CD4-positive, alpha-beta T cell treated with Interleukin-10 for 1 hour (primary cell): ENCODE measurements at regions not wholly inside any gene's neighbourhood (a gene's known extent, or its start where the extent isn't known, plus 50 kb on each side); places are given as distances from the start of the nearest gene placed in this dataset.

Source experiments
- DNase-seq: peaks from one replicate; pipeline ENCODE4 v3.0.0-alpha.2; 2020

DNA sequence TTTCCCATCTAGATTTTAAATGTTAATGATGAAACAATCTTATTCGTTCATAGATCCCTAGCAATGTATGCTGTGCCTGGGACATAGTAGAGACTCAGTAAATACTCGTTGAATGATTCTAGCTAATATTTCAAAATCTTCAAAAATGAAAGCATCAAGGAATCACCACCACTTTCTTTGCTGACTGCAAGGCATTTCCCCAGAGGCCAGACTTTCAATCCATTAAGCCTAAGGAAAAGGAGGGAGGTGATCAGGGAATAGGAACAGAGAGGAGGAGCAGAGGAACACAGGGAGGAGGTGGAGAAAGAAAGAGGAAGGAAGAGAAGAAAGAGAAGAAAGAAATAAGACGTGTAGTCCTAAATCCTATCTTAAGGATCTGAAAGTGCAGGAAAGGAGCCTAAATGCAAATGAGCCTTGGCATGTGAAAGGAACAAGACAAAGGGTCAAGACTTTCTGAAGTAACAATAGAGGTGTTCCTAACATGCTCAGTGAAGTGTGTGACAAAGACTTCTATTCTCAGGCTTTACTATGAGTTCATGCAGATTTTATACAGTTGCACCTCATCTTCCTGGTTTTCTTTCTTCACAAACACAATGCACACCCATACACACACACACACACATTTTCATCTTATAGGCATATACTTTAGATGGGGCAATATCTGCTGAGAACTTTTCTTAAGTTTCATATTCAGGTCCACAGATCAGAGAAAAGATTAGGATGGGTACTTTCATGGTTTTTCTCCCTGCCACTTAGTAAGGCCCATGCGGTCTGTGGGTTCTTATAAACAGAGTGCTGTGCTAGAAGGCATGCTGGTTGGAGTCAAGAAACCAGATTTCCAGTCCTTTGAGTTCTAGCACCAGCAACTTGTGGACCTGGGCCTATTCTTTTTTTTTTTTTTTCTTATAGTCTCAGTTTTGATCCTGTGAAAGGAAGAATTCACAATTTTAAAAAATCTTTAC, 512.2 kb upstream of the TNC start:
- no peak for DNase-seq

DNA sequence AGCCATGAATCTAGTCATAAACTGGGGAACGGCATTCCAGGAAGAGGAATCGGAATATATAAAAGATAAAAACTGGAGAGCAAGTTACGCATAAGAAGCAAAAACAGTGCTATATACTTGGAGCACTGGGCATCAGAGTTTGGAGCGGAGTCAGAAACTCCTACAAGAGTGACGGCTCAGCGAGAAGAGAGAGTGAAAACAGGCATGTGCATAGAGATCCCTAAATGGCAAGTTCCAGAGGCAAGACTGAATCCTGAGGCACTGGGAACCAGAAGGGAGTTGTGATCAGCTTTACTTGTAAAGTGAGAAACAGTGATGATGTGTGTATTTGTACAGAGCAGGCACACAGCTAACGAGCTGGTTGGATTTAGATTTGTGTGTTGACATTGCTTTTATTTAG, 514.4 kb upstream of the TNC start:
- no peak for DNase-seq

DNA sequence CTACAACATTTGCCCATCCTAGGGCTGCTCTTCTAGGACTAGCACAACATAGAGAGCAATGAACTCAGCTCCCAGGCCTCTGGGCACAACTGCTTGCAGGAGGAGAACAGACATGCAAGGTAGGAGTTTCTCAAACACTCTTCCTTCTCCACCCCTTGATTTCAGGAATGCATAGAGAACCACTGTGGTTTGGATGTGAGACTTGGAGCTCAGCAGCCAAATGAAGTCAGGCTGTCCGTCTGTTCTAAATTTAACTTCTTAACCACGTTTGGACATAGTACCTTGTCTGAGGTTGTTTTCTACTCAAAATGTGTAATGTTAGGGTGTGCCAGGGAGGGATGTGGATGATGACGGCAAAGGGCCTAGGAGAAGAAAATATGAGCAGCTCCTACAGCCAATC, 515.1 kb upstream of the TNC start:
- DNase-seq: no peak

DNA sequence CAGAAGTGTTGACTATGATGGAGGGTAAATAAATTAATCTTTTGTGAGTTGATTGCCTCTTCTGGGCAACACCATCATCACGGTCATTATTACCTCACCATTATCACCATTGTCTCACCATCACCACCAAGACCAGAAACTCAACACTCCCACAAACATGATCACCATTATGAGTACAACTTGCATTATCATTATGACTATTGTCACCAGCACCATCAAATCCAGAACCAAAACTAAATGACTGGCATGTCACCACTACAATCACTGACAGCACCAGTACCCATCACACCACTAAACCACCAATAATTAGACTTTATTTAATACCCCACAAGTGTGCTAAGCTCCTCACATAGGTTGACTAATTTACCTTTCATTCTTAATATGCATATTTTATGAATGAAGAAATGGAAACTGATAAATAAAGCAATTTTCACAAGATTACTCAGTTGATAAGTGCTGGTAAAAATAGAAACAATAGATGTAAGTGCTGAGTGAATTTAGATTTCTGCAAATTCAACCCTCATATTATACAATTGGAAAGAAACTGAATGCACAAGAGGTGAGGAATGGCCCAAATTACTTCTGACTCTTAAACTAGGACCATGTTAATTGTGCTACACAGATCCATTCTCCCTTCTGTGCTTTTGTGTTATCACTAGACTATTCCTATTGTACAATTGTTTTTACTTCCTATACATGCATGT, 517.8 kb upstream of the PAPPA start:
- DNase-seq: no peak

DNA sequence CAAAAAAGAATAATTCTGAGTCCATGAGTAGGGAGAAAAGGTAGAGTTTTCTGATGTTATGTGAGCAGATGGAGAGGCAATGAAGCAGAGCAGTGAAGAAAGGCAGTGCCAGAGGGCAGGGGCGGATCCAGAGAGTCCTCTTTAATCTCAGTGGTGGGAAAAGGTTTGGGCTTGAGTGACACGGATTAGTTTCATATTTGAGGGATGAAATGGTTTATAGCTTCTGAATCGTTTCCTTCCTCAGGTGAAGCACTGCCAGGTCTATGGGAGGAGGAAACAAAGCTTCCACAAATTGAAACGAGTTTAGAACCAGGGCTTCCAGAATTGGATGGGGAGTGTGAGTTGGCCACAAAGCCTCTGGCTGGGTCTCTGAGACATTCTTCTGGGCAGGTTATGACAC, 517.0 kb upstream of the PAPPA start:
- DNase-seq: no peak

DNA sequence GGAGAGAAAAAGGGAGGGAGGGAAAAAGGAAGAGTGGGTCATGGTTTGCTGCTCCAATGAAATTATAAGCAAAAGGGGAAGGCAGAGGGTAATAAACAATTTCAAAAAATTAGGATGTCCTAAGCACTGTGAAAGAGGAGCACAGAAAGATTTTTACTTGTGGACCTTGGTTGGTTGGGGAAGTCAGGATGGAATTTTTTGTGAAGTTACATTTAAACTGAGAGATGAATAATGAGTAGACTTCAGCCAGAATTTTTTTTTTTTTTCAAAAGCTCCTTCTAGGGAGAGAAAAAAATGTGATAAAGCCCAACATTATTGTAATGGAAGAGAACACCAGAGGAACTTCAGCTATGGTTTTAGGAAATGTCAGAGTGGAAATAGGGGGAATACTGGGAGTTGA, 515.9 kb upstream of the PAPPA start:
- DNase-seq: no peak

DNA sequence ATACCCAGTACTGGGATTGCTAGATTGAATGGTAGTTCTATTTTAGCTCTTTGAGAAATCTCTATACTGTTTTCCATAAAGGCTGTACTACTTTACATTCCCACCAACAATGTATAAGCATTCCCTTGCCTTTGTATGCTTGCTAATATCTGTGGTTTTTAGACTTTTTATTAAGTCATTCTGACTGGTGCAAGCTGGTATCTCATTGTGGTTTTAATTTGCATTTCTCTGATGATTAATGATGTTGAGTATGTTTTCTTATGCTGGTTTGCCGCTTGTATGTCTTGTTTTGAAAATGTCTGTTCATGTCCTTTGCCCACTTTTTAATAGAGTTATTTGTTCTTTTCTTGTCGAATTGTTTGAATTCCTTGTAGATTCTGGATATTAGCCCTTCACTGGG, 512.7 kb upstream of the PAPPA start:
- DNase-seq: no peak

DNA sequence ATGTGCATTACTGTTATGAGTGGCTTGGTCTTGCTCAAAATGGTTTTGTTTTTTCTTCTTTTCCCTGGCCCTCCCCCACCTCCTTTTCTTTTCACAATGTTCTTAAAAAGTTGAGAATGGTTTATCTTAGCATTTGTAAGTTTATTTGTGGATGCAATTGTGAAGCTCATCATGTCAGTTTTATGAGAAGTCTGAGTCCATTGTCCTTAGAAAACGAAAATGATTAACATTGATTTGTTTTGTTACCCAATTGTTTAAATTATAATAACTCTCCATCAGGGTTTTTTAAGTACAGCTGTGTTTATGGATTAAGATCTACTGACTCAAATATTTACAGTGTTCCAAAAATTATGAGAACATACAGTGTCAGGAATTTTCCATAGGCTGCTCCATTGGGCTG, 511.3 kb upstream of the PAPPA start:
- DNase-seq: no peak

DNA sequence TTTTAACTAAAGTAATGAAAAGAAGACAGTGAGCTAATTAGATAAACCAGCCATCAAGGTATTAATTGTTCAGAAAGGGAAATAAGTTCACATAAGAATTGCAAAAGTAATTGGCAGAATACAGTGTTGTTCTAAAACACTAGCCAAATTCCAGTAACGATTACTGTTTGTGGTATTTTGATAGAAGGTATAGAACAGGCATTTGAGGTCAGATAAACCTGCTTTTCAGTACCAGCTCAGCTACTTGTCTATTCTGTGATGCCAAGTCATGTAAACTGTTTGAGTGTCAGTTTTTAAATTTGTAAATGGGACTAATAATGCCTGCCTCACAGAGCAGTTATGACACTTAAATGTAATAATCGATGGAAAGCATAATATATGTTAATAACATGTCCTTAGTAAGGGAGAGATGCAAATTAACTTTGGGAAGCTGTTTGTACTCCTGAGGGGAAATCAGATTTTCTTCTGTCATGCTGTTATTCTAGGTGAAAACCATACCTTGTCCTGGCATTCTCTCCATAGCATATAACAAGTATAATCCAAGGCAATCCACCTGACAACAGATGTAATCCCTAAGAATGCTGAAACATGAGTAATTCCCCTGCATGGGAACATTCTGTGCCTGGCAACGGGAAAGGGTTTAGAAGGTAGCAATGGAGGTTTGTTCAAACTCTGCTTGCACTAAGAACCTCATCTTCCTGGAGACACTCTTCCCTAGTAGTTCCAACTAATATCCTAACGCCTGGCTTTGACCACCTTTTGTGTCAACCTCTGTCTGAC, 509.5 kb upstream of the PAPPA start:
- no peak for DNase-seq

DNA sequence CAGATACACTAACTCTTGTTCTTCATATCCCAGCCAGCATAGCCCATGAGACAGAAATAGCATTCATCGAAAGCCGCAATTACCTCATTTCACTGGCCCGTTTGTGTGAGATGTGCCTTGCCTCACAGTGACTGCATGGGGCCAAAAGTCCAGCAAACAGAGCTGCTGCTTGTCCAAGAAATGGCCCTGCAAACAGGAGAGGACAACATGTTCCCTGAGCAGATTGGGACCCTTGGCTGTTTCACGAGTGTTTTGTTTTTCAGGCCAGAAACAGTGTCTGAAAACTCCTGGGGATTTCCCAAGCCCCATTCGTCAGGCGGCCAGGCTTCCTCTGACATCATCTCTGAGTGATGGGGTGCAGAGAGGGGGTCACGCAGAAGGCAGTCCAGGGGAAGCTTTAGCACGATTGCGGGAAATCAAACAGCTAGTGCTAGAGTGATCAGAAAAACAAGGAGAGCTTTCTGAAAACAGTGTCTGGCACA, 503.6 kb upstream of the PAPPA start:
- no peak for DNase-seq

DNA sequence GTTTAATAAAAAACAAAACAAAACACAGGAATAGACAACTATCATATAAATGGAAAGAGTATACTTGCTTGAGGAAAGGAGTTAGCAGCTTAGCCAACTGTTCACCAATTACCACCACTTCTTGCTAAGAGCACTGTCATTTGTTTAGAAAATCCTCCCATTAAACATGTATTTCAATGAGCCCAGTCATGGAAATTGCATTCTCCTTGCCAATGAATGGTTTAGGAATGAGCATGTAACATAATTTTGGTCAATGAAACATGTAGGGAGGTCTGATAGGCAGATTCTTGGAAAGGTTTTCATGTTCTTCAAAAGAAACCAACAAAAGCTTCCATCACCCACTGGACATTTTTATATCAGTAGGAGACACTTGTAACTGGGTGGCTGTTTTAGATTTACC, 502.8 kb upstream of the PAPPA start:
- no peak for DNase-seq

DNA sequence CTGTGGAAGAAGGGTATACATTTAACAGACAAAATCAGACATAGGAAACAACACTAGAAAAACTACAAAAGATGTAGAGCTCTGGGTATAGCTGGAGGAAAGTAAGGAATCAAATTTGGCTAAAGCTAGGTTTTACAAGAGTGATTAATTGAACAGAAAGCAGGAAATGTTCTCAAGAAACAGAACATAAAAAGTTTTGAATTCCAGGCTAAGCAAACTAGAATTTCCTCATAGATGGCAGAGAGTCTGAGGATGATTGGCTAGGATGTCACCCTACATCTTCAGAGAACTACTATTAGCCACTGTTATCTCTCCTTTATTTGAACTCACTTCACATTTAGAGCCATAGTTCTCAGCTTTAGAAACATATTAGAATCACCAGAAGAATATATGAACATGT, 502.1 kb upstream of the PAPPA start:
- DNase-seq: no peak

DNA sequence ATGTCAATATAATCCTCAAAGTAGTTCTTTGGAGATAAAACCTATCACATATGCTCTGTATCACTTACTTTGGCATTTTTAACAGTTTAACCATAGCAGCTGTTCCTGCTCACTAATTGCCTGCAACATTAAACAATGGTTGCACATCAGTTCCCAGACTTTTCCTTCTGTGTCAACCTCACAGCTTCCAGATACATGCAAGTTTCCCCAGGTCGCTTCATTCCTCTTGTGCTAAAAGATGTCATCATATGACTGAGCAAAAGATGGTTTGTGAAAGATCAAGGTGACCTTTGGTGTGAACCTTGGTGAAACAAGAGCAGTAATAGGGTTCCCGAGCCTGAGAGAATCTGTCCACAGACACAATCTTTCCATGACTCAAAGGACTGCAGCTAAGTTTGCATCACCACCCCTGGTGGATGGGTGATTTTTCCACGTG, 500.4 kb upstream of the PAPPA start:
- DNase-seq: no peak

DNA sequence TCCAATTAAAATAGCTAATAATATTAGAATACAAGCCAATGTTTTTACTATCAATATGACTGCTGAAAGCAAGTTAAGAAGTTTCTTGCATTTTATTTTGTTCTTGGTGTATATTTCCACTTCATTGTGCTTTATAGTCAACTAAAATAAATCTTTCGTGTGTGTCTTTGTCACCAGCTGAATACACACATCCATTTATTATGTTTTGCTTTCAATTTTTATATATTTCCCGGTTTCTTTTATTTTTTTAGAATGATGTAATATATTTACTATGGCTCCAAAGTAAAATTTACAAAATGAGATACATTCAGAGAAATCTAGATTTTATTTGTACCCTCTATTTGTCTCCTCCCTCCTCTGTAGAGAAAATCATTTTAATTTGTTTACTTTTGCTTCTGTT, 495.9 kb upstream of the PAPPA start:
- no peak for DNase-seq

DNA sequence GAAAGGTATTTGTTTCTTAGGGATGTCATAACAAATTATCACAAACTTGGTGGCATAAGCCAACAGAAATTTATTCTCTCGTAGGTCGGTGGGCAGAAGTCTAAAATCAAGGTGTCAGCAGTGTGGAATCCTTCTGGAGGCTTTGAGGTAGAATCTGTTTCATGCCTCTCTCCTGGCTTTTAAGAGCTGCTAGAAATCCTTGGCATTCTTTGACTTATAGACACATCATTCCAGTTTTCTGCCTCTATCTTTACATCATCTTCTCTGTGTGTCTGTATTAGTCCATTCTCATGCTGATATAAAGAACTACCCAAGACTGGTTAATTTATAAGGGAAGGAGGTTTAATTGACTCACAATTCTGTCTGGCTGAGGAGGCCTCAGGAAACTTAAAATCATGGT, 488.1 kb upstream of the PAPPA start:
- no peak for DNase-seq

DNA sequence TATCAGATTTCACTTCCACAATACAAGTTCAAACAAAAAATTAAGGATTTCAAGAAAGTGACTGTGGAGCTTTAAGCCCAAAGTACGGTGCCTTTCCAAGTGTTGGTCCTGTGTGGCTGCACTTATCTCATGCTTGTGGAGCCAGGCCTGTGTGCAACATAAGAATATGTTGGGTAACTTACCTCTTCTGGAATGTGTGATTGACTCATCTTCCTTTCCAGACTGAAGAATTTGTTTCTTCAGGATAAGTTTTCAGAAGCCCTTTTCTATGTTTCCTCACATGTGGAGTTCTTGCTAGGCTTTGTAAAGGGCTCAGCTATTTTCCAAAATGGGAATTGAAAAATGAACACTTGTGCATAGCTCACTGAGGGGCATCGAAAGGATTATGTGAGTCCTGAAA, 485.1 kb upstream of the PAPPA start:
- DNase-seq: no peak

DNA sequence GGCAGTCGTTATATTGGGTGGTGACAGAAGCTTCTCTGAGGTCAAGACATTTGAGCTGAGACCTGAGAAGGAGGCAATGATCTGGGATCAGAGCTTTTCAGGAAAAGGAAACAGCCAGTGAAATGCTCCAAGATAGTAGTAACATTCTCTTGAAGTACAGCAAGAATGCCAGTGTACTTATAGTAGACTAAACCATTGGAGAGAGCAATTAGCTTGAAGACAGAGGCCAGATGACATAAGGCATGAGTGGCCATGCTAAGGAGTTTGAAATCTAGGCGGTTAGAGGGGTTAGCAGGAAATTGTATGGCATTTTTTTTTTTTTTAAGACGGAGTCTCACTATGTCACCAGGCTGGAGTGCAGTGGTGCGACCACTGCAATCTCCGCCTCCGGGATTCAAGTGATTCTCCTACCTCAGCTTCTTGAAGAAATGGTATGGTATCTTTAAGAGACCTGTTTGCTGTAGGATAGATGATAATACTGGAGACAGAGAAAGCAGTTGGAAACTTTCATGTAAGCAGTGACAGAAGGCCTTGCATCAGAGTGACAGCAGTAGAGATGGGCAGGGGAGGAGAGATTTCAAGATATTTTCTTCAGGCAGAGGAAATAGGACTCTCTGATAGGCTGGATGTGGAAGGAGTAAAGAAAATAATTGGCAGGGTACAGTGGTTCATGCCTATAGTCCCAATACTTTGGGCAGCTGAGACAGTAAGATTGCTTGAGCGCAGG, 482.2 kb upstream of the PAPPA start:
- DNase-seq: no peak

DNA sequence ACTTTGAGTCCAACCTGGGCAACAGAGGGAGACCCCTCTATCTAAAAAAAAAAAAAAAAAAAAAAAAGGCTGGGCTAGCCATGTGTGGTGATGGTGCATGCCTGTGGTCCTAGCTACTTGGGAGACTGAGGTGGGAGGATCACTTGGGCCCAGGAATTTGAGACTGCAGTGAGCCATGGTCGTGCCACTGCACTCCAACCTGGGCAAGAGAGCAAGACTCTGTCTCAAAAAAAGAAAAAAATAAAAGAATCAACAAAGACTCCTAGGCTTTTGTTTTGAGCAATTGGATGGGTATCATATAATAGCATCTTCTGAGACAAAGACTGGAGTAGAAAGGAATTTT, 481.7 kb upstream of the PAPPA start:
- DNase-seq: no peak

DNA sequence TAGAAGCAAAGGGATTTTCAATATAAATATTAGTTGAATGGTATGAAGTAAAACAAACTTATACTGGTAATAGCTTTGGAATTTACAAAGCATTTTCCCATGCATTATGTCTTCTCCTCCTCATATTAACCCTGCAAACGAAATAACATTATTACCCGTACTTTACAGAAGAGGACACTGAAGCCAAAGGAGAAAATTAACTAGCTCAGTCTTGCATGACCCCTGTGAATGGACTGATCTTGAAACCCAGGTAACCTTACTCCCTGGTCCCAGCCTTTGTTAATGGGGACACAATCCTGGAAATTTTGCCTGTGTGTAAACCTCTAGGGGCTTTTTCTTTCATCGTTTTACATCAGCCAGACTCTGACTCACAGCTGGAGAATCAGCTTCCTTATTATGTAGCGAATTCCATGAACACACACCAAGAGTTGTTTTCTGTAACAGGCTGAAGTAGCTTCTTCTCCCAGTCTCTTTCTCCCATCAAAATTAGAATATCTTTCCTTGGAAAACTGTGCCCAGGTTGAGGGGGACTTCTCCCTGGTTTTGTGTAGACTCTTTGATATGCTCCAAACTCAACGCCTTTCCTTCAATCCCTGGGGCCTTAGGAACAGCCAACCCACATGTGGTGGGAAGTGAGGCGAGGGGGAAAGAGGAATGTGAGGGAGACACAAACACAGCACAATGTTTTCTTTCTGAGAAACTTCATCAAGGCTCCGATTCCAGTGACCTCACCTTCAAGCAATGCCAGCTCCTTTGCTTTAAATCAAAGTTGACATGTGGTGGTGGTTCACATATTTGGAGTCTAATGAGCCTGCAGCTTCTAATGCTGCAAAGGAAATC, 480.9 kb upstream of the PAPPA start:
- no peak for DNase-seq

DNA sequence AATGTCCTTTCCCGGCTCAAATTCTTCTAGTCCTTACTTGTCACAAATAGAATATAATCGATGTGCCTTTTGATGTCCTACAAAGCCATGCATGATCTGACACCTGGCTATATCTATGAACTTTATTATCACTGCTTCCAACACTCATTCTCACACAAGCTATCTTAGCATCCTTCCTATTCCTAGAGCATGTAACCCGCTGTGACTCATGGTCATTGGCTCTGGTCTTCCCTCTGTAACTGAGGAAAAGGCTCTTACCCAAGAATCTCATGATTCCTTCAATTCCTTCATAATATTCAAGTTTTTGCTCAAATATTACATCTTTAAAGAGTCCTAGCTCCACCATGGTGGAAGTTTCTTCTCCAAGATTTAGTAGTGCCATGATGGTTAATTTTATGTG, 480.0 kb upstream of the PAPPA start:
- DNase-seq: no peak

DNA sequence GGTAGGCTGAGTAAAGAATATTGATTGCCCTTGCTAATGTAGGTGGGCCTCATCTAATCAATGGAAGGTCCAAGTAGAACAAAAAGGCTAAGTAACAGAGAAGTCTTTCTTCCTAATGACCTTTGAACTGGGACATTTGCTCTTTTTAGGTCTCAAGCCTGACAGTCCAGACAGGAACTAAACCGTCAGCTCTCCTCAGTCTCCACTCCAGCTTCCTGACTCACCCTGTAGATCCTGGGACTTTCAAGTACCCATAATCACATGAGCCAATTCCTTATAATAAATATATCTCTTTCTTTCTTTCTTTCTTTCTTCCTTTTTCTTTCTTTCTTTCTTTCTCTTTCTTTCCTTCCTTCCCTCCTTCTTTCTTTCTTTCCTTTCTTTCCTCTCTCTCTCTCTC, 479.5 kb upstream of the PAPPA start:
- no peak for DNase-seq

DNA sequence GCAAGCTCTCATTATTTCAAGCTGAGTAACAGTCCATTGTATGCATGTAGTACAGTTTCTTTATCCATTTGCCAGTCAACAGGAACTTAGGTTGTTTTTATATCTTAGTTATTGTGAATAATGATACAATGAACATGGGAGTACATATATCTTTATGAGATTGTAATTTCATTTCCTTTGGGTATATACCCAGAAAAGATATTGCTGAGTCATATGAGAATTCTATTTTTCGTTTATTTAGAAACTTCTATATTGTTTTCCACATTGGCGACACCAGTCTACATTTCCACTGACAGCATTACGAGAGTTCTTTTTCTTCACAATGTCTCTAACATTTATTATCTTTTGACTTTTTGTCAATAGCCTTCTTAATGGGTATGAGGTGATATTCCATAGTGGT, 477.8 kb upstream of the PAPPA start:
- no peak for DNase-seq
